ENCODE measurements at regions not wholly inside any gene's neighbourhood (a gene's known extent, or its start where the extent isn't known, plus 50 kb on each side); places are given as distances from the start of the nearest gene placed in this dataset.

DNA sequence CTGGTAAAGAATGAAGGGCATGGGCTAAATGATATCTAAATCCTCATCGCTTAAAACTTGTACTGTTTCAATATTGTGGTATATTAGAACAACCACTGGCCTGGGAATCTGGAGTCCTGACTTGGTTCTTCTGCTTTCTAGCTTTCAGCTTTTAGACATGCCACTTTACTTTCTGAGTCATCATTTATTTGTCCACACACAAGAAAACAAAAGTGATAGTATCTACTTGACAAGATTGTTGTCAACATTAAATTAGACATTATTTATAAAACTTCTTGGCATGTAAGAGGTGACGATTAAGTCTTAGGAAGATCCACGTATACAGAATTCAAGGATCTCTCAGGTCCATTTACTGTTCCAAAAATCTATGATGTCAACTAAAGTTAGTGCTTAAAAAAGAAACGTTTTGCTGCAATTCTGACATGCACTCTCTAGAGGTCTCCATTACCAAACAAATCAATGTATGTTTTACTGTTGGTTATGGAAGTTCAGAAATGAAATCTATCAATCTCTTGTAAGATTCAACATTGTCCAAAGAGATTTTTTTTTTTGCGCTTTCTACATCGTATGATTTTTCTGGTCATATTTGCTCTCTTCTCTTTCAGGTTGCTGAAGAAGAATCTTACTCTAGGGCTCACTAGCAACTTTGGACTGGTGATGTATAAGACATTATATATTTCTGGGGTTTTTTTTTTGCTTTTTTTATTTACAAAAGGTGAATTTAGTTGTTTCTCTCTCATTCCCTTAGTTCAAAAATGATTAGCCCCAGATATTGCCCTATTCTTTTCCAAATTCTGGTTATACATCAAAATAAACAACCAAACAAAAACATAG is 53.6 kb upstream of the DYNC1I1 start:
- ATAC-seq, result no peak
- no peak for DNase-seq (ENCODE audit: missing footprints)
- intact Hi-C loops (cut with DNase I), result no loop called here

GRCh38 chr7:95716357-95717122 is 55.8 kb upstream of the DYNC1I1 start:
- intact Hi-C loops (cut with DNase I), result no loop called here
- no peak for DNase-seq (ENCODE audit: missing footprints)
- ATAC-seq, result peak; percentile 60

GRCh38 chr7:95715274-95715673 is 57.1 kb upstream of the DYNC1I1 start:
- ATAC-seq (no peak), DNase-seq (ENCODE audit: missing footprints) (no peak)
- intact Hi-C loops (cut with DNase I), result no loop called here

GRCh38 chr7:95710711-95711110 is 61.6 kb upstream of the DYNC1I1 start:
- no peak for DNase-seq (ENCODE audit: missing footprints)
- intact Hi-C loops (cut with DNase I), result no loop called here

DNA sequence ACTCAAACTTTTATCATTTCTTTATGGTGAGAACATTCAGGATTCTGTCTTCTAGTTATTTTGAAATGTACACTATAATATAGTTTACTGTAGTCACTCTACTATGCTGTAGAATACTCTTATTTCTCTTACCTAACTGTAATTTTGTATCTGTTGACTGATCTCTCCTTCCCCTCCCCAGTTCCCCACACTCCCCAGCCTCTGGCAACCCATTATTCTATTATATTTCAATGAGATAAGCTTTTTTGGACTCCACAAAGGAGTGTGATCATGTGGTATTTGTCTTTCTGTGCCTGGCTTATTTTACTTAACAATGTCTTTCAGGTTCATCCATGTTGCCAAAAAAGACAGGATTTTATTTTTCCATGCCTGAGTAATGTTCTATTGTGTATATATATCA is 71.4 kb upstream of the DYNC1I1 start:
- intact Hi-C loops (cut with DNase I), result no loop called here
- ATAC-seq, result no peak

More at GRCh38 chr7:95710711-95711110, 61.6 kb upstream of the DYNC1I1 start:
- ATAC-seq, result no peak

GRCh38 chr7:95694334-95694733 is 78.0 kb upstream of the DYNC1I1 start:
- ATAC-seq (no peak), DNase-seq (ENCODE audit: missing footprints) (no peak)
- intact Hi-C loops (cut with DNase I), result no loop called here

More for the DNA sequence above, 71.4 kb upstream of the DYNC1I1 start:
- no peak for DNase-seq (ENCODE audit: missing footprints)

DNA sequence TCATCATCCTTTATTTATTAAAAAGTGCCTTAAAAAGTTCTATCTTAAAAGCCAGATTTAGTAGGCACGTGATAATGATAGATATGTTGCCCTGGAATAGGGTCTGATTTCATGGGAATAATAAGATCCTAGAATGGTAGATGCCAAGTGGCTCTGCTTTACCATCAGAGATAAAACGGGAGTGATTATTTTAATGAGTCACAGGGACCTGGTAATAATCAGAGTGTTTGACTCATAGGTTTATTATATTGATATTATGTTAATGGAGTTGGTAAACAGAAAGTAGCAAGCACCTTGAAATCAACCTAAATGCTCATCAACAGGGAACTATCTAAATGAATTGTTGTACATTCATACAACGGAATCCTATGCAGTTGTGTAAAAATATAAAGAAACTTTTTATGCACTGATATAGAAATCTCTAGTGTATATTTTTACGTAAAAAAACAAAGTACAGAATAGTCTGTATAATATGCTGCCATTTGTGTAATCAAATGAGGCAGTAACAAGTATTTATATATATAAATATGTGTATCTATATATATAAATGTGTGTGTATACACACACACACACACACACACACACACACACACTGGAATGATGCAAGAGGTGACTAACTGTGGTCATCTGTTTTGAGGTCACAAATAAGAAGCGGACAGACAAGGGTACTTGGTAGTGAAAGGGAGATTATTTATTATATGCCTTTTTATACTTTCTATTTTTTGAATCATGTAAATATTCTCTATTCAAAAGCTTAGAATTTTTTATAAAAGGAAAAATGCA is 78.6 kb upstream of the DYNC1I1 start:
- intact Hi-C loops (cut with DNase I), result no loop called here
- DNase-seq (ENCODE audit: missing footprints) (no peak), ATAC-seq (no peak)

- DNase-seq (ENCODE audit: missing footprints), result no peak
- intact Hi-C loops (cut with DNase I), result no loop called here
These were observed 80.9 kb upstream of the DYNC1I1 start for GRCh38 chr7:95691464-95691863.

GRCh38 chr7:95690367-95690947 is 81.9 kb upstream of the DYNC1I1 start:
- DNase-seq (ENCODE audit: missing footprints) (no peak), ATAC-seq (peak; percentile 56)
- intact Hi-C loops (cut with DNase I), result loop anchor here (1.0 kb wide), 1 partner anchor 179 kb away; no protein-coding TSS in a partner anchor

More at GRCh38 chr7:95691464-95691863, 80.9 kb upstream of the DYNC1I1 start:
- no peak for ATAC-seq

- ATAC-seq (peak; percentile 27), DNase-seq (ENCODE audit: missing footprints) (no peak)
- intact Hi-C loops (cut with DNase I), result no loop called here
These were observed 83.3 kb upstream of the DYNC1I1 start for GRCh38 chr7:95688931-95689495.

GRCh38 chr7:95687759-95688343 is 84.5 kb upstream of the DYNC1I1 start:
- DNase-seq (ENCODE audit: missing footprints) (no peak), ATAC-seq (no peak)
- intact Hi-C loops (cut with DNase I), result no loop called here

- intact Hi-C loops (cut with DNase I), result no loop called here
- DNase-seq (ENCODE audit: missing footprints) (no peak), ATAC-seq (peak; percentile 38)
These were observed 86.2 kb upstream of the DYNC1I1 start for GRCh38 chr7:95686109-95686508.

DNA sequence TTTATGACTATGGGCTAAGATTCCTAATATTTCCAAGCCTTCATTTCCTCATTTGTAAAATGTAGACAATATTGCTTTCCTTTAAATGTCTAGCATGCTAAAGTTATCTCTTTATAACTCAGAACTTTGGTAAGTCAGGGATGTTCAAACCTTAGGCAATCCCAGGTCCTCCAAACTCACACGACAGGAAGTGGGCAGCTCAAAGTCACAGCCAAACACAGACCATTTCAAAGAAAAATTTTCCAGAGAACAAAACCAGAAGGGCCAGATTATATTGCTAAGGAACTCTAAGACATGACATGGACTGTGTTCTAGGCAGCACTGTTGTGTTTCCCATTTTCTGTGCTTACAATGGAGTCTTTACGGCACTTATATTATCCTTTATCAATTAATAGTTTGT is 87.8 kb upstream of the DYNC1I1 start:
- DNase-seq (ENCODE audit: missing footprints) (no peak), ATAC-seq (no peak)
- intact Hi-C loops (cut with DNase I), result loop anchor here (1.0 to 5.0 kb wide), 4 partner anchors 57 to 157 kb away; partner anchors contain the start of gene PDK4

- no peak for DNase-seq (ENCODE audit: missing footprints)
- intact Hi-C loops (cut with DNase I), result loop anchor here (1.0 to 5.0 kb wide), 4 partner anchors 57 to 157 kb away; partner anchors contain the start of gene PDK4
- ATAC-seq, result peak; percentile 71
These were observed 87.7 kb upstream of the PDK4 start for GRCh38 chr7:95684037-95684436.

DNA sequence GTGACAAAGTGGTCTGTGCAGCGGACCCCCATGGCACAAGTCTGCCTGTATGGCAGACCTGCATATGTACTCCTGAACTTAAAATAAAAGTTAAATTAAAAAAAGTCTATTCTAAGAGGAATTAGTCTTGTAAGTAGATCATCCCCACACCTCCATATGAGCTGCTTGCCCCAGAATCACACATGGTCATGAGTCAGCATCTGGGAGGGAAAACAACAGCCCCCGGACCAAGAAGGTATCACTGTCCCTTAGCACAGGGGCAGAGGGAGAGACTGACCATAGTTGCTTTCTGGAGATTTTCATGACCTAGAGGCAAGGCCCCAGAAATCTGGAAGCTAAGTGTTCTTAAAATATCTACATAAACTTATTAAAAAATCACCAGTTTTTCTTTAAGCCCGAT is 86.6 kb upstream of the PDK4 start:
- no peak for ATAC-seq
- intact Hi-C loops (cut with DNase I), result loop anchor here (5.0 kb wide), 2 partner anchors 56 to 86 kb away; partner anchors contain the start of gene PDK4
- no peak for DNase-seq (ENCODE audit: missing footprints)

DNA sequence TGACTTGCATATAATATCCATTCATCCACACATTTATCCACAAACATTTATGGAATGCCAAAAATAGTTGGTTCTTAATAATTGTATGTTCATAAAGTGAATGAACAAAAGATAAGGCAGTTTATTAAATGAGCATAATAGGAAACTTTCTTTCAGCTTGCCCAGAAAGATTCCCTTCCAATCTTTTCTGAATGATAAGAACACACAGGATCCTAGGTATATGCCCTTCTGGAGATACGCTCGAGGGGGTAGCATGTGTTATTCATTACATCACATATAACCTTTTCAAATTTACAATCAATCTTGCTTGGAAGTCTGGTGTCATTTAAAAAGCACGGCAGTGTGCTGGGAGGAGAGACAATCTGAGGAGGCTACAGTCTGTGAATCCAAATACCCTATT is 80.4 kb upstream of the PDK4 start:
- ATAC-seq (no peak), DNase-seq (ENCODE audit: missing footprints) (no peak)
- intact Hi-C loops (cut with DNase I), result no loop called here

- intact Hi-C loops (cut with DNase I), result no loop called here
- ATAC-seq (no peak), DNase-seq (ENCODE audit: missing footprints) (no peak)
These were observed 79.3 kb upstream of the PDK4 start for GRCh38 chr7:95675632-95676031.

DNA sequence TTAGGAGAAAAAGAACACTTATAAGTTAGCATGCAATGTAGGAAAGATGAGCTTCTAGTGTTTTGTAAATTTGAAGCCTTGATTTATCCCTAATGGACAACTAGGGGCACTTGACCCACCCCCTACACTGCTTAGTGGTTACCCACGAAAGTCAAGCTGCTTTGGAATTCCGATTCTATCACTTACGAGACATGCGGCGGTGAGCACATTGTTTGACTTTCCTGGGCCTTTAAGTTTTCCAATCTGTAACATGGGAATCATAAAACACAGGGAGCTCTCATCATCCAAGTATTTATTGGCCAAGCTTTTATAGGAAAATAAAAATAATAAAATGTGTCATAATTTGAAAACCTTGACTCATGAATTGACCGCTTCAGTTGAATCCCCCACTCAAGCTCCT is 78.7 kb upstream of the PDK4 start:
- intact Hi-C loops (cut with DNase I), result no loop called here
- DNase-seq (ENCODE audit: missing footprints) (no peak), ATAC-seq (no peak)

Measured in Right ventricle myocardium inferior (tissue), 1 donor.